NCI-H748 treated with DMSO at 0.1 percent for 48 hours (cell line): ENCODE measurements at regions not wholly inside any gene's neighbourhood (a gene's known extent, or its start where the extent isn't known, plus 50 kb on each side); places are given as distances from the start of the nearest gene placed in this dataset.

Experiments used
- DNase-seq: peaks from one replicate; lab custom pipeline; 2025; lab: John Stamatoyannopoulos, UW

GRCh38 chr12:25714198-25714984 lies 161.3 kb upstream of the LMNTD1 start:
- no peak for DNase-seq

- DNase-seq, result no peak
Measured at GRCh38 chr12:25715102-25715501, 162.0 kb upstream of the LMNTD1 start.

GRCh38 chr12:25716842-25717241 lies 163.8 kb upstream of the LMNTD1 start:
- no peak for DNase-seq

GRCh38 chr12:25717552-25717951 lies 164.5 kb upstream of the LMNTD1 start:
- DNase-seq, result no peak

- no peak for DNase-seq
Measured at GRCh38 chr12:25718081-25718731, 165.1 kb upstream of the LMNTD1 start.

GRCh38 chr12:25719505-25719904 lies 166.4 kb upstream of the LMNTD1 start:
- no peak for DNase-seq

- DNase-seq, result no peak
Measured at GRCh38 chr12:25723336-25723735, 170.3 kb upstream of the LMNTD1 start.

- no peak for DNase-seq
Measured at GRCh38 chr12:25723921-25724491, 170.9 kb upstream of the LMNTD1 start.

- DNase-seq, result no peak
Measured at GRCh38 chr12:25725470-25725869, 172.4 kb upstream of the LMNTD1 start.

- DNase-seq, result no peak
Measured at GRCh38 chr12:25725931-25726330, 172.8 kb upstream of the LMNTD1 start.

- DNase-seq, result no peak
Measured at GRCh38 chr12:25728056-25728595, 175.0 kb upstream of the LMNTD1 start.

- DNase-seq, result no peak
Measured at GRCh38 chr12:25730489-25731349, 177.6 kb upstream of the LMNTD1 start.

GRCh38 chr12:25733541-25733940 lies 180.5 kb upstream of the LMNTD1 start:
- DNase-seq, result no peak

- DNase-seq, result no peak
Measured at GRCh38 chr12:25734529-25735180, 181.6 kb upstream of the LMNTD1 start.

GRCh38 chr12:25740617-25741016 lies 187.5 kb upstream of the LMNTD1 start:
- no peak for DNase-seq

- DNase-seq, result no peak
Measured at GRCh38 chr12:25741917-25742316, 188.8 kb upstream of the LMNTD1 start.

GRCh38 chr12:25743679-25744215 lies 190.7 kb upstream of the LMNTD1 start:
- DNase-seq, result no peak

GRCh38 chr12:25744313-25744712 lies 191.2 kb upstream of the LMNTD1 start:
- DNase-seq, result no peak

GRCh38 chr12:25745281-25745680 lies 192.2 kb upstream of the LMNTD1 start:
- DNase-seq, result no peak

- DNase-seq, result no peak
Measured at GRCh38 chr12:25746131-25746530, 193.0 kb upstream of the LMNTD1 start.

- DNase-seq, result no peak
Measured at GRCh38 chr12:25752710-25753309, 199.7 kb upstream of the LMNTD1 start.
